ENCODE measurements at regions not wholly inside any gene's neighbourhood (a gene's known extent, or its start where the extent isn't known, plus 50 kb on each side); places are given as distances from the start of the nearest gene placed in this dataset.

- DNase-seq, result no peak
Measured at GRCh38 chr6:108734271-108734922, 113.8 kb upstream of the ARMC2 start.

- DNase-seq, result no peak
Measured at GRCh38 chr6:108735310-108736001, 112.8 kb upstream of the ARMC2 start.

- no peak for DNase-seq
Measured at GRCh38 chr6:108736002-108736361, 112.2 kb upstream of the ARMC2 start.

- no peak for DNase-seq
Measured at GRCh38 chr6:108736832-108737231, 111.4 kb upstream of the ARMC2 start.

GRCh38 chr6:108737594-108738546 is 110.4 kb upstream of the ARMC2 start:
- peak; percentile 62 for DNase-seq

- no peak for DNase-seq
Measured at GRCh38 chr6:108738684-108739416, 109.4 kb upstream of the ARMC2 start.

- no peak for DNase-seq
Measured at GRCh38 chr6:108739496-108740330, 108.5 kb upstream of the ARMC2 start.

- no peak for DNase-seq
Measured at GRCh38 chr6:108741331-108741989, 106.8 kb upstream of the ARMC2 start.

GRCh38 chr6:108742041-108742440 is 106.2 kb upstream of the ARMC2 start:
- no peak for DNase-seq

GRCh38 chr6:108744244-108744972 is 103.8 kb upstream of the ARMC2 start:
- DNase-seq, result no peak

GRCh38 chr6:108744996-108745395 is 103.2 kb upstream of the ARMC2 start:
- DNase-seq, result no peak

- no peak for DNase-seq
Measured at GRCh38 chr6:108745664-108746336, 102.4 kb upstream of the ARMC2 start.

- no peak for DNase-seq
Measured at GRCh38 chr6:108746366-108746765, 101.9 kb upstream of the ARMC2 start.

GRCh38 chr6:108746836-108747575 is 101.2 kb upstream of the ARMC2 start:
- DNase-seq, result no peak

GRCh38 chr6:108748055-108748454 is 100.2 kb upstream of the ARMC2 start:
- peak; percentile 30 for DNase-seq

- DNase-seq, result no peak
Measured at GRCh38 chr6:108748959-108749358, 99.3 kb upstream of the ARMC2 start.

GRCh38 chr6:108750801-108751200 is 97.4 kb upstream of the ARMC2 start:
- no peak for DNase-seq

GRCh38 chr6:108751282-108751681 is 96.9 kb upstream of the ARMC2 start:
- no peak for DNase-seq

Data from activated CD4-positive, alpha-beta T cell treated with anti-CD3 and anti-CD28 coated beads, Interleukin-2, Interleukin-6, amounts not matched to agents 100 ng/mL and 50 ng/mL, durations not matched to agents 16 hours and 8 hours (primary cell).